HG03442 (cell line): ENCODE measurements at regions not wholly inside any gene's neighbourhood (a gene's known extent, or its start where the extent isn't known, plus 50 kb on each side); places are given as distances from the start of the nearest gene placed in this dataset.

Experiments used
- ATAC-seq: cut with Tn5 transposase; IDR thresholded peaks from one replicate; pipeline ENCODE4 v1.9.1; 2021; ENCODE audit warnings: mild to moderate bottlenecking, moderate library complexity; ENCODE audit not compliant: unreplicated experiment

DNA sequence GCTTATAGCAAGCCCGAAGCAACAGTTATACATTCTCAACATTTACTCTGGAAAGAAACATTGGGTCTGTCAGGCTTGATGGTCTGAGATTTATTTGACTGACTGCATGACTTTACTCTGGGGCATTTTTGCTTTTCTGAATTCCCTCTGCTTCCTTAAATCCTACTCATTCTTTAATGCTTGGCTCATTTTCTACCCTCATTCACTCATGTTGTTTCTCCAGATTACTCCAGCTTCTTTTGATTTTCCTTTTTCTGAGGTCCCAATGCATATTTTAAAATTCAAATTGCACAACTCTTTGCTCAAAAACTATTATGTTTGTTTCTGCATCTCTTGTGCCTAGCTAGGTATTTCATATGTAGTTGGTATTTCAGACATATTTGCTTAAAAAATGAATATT, 2002.9 kb upstream of the NUDT12 start:
- ATAC-seq = no peak

DNA sequence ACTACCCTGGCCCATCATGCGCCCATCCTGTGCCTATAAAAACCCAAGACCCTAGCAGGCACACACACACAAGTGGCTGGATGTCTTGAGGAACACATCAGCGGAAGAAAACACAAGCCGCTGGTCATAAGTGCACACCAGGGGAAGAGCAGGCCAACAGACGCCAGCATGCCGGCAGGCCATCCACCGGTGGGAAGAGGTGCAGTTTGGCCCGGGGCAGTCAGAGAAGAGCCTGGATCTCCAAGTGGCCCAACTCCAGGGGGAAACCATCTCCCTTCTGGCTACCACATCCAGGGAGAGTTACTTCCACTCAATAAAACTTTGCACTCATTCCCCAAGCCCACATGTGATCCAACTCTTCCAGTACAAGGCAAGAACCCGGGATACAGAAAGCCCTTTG, 2001.3 kb upstream of the NUDT12 start:
- no peak for ATAC-seq

DNA sequence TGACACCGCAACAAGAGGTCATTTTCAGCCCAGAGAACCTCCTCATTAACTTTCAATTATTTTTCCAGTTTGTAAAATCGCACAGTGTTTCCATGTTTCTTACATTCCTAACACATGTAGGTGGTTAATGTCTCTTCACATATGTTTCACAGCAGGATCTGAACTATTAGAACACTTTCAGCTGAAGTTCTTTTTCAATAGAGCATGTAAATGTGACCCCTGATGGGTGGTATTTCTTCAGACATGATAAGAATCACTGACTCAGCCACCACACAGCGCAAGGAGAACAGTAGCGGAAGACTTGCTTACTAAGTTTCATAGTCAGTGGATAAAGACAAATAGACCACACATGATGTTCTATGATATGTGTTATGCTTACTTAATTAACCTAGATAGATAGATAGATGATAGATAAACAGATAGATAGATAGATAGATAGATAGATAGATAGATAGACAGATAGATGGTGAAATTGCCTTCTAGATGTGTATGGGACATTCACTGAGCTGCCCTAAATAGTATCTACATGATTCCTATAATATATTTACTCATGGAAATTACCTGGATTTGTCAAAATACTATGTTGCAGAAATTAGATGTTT, 1992.1 kb upstream of the NUDT12 start:
- no peak for ATAC-seq

DNA sequence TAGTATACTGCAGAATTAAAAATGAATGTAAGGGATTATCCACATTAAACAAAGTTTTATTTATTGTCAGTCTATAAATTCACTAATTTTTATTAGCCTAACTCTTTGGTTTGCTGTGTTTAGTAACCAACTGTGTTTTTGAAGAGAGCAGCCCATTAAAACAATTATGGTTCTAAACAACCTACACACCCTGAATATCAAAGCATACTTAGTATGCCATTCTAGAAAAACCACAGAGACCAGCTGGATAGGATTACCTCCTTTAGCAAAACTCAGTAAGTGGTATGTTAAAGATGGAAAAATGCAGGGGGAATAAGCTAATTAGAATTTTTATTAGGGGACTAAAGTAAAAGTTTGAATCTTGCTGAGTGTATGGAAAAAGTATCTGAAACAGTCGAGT, 1981.7 kb upstream of the NUDT12 start:
- ATAC-seq = no peak

DNA sequence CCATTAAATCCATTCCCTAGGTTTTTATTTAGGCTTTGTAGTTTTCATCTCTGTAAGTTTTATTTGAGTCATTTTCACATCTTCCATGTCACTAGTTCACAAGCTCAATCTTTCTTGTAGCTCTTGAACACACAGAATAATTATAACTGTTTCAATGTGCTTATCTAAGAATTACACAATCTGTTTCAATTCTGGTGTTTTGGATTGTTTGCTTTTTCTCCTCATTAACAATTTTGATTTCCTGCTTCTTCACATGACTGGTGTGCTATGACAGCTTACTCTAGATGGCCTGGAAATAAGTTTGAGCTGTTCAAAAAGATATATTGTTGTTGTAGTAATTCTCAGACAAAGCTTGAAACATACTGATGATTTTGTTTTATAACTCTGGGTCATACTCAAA, 1974.1 kb upstream of the NUDT12 start:
- ATAC-seq = no peak

DNA sequence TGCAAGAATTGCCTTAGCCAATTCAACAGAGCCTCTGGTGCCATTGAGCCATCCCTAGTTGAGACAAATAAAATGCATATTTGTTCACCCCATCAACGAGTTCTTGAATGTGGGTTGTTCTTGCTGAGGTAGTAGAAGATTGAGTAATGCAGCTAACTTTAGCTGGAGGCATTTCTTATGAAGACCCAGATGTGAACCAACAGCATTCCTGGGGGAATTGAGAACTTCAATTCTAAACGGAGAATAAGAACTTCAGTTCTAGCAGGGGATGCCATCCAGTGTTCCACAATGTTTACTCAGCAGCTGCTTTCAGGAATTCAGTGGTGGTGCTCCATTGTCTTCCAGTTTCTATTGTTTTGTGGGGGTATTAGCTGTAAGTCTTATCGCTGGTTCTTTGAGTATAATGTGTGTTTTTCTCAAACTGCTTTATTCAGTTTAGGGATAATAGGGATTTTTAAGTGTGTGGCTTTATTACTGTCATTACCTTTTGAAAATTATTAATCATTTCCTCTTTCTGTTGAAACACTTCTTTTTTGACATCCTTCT, 1968.2 kb upstream of the NUDT12 start:
- no peak for ATAC-seq

DNA sequence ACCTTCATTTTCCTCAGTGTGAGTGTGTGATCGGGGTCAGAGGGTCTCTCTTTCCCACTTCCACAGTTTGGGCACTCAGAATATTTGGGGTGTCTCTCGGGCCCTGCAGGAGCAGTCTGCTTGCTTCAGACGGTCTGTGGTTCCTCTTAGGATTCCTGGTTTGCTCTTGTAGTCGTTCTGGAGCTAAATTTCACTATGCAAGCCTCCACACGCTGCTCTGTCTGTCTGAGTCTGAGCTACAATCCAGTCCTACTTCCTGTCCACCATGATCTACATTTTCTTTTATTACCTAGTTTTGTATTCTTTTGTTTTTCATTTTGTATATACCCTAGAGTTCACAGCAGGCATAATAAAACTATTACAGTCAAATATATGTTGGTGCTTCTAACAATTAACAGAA, 1967.3 kb upstream of the NUDT12 start:
- ATAC-seq = no peak

DNA sequence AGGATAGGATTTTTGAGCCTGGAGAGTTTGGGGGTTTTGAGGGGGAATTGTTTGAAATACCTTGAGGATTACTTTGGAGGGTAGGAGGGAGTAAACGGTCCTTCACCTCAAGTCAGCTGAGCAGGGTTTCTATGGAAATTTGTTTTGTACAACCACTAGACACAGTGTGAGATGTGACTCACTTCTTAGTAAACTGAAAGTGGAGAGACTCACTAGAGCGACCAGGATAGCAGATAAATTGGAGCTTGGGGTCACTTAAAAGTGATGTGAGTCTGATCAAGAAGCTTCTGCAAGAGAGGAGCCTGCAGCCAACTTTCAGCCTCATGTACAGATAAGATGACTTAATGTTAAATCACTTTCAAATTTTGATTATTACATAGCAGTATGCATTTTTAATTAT, 1945.9 kb upstream of the NUDT12 start:
- ATAC-seq = no peak

DNA sequence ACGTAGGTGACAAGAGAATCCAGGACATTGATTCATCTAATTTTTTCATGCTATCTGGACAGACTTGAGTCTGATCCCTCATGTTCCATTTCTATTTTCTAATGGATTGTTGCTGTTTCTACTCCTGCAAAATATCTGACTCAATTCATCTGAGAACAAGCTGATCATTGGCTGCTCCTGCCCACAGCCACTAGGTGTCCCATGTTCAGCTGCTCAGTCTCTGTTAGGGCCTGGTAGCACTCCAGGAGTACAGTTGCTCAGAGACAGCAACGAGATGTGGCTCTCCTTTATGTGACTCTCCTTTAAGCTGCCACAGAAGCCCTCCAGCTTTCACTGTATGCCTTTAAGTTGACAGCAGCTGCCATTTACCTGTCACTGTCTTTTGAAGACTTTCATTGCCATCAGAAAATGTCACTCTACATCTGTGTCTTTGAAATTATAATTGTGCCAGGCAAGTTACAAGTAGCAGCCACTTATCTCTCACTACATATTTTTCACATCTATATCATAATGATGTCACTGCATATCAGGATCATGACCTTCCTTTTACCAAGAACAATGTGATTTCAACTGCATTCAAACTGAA, 1944.2 kb upstream of the NUDT12 start:
- ATAC-seq = no peak

DNA sequence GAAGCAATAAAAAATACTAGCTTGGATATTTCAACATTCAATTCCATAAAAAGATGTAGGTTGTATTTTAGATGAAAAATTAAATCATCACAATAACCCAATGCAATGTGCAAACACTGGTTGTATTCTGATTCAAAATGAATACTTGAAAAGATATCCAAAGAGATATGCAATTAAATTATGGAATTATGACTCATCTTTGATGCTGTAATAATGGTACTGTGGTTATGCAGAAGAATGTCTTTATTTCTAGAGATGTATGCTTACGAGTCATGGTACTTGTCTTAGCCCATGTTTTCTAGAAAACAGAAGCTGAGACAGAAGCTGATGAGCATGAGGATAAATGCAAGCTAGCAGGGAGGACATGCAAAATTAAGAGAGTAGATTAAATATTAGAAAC, 1941.4 kb upstream of the NUDT12 start:
- no peak for ATAC-seq

DNA sequence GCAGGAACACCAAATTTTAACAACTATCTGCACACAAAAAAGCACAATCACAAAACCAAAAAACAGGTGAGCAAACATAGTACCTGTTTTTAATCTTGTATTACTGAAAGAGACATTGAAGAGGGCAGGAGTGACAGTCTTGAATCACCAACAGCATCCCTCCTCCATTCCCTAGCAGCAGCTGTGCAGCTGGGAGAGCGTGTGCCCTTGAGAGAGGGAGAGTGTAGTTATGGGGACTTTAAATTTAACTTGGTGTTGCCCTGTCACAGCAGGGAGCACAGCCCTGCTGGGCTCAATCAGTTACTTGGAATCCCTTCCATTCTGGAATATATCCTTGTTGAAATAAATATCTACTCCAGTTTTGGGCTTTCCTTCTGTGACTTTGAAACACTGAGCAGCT, 1938.7 kb upstream of the NUDT12 start:
- ATAC-seq = no peak

DNA sequence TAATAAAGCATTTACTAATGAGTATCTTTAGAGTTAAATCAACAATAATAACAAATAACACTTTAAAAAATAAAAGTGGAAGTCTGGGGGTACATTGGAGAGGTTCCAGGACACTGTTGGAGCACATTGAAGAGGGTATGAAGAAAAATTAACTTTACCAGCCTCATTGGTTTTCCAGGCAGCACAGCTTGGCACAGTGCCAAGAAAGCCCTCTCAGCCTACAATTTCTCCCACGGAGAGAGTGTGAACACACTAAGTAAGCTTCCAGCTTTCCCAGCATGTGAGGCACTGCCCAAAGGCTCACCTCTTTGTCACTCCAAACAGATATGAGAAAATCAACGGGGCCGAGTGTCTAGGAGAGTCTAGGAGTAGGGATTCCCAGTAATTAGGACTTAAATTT, 1912.8 kb upstream of the NUDT12 start:
- no peak for ATAC-seq

DNA sequence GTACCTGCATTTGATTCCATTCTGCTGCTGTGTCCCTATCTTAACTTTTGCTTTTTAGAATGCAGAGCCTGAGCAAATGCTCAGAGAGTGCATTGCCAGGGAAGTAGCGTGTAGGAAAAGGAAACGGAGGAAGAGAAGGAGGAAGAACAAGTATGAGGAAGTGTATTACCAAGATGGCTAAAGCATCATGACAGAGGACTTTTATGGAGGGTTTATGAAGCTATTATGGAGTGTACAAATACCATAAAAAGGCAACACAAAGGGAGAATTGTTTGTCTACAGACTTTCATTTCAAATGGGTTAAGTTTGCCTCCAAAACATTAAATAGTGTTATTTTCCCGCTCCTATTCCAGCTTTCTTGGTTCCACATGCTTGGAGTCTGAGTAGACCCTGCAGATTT, 1899.8 kb upstream of the NUDT12 start:
- no peak for ATAC-seq

DNA sequence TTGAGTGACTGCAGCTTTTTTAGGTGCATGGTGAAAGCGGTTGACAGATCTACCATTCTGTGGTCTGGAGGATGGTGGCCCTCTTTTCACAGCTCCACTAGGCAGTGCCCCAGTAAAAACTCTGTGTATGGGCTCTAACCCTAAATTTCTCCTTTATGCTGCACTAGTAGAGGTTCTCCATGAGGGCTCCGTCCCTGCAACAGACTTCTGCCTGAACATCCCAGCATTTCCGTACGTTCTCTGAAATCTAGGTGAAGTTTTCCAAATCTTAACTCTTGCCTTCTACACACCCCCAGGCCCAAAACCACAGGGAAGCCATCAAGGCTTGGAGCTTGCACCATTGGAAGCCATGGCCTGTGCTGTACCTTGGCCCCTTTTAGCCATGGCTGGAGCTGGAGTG, 1898.1 kb upstream of the NUDT12 start:
- no peak for ATAC-seq

DNA sequence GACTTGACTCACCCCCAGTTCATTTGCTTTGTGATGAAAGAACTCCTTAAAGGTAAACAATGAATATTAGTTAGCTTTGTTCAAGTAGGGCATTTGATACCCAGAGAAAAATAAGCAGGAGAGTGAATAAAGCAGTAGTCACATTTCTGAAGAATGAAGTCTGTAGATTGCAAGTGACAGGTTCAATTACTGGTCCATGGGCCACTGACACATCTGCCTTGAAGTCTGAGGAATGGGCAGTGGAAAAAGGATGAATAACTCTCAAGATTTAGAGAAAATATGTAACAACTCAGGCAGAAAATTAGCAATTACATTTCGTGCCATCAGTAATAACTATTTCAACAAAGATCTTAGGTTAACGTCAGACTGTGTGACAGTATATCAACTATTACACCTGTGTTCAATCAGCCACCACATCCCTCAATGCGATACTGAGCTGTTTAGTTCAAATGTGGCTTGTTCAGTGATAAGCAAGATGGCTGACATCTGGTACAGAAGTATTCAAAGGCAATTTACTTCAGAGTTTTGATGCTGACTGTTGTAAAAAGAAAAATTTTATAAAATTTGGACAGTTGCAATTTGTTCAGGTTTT, 1890.7 kb upstream of the NUDT12 start:
- no peak for ATAC-seq

DNA sequence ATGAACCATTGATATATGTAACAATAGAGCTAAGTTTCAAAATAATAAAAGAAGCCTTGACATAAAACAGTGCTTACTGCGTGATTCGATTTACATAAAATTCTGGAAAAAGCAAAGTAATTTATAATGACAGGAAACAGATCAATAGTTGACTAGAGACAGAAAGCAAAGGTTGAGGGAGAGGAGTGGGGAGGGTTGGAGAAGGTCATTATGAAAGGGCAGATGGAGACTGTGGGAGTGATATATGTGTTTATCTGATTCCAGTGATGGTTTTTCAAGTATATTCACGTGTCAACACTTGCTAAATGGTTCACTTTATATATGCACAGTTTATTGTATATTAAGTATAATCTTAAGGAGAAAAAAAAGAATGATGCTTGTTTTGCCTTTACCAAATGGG, 1885.7 kb upstream of the NUDT12 start:
- ATAC-seq = no peak

DNA sequence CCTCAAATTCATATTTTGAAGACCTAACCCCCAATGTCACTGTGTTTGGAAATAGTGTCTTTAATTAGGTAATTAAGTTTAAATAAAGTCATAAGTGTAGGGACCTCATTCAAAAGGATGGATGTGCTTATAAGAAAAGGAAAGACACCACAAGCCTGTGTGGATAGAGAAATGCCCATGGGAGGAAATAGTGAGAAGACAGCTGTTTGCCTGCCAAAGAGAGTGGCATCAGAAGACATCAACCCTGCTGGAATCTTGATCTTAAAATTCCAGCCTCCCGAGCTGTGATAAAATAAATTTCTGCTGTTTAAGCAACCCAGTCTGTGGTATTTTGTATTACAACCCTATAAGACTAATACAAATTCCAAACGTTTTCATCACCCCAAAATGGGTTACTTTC, 1867.9 kb upstream of the NUDT12 start:
- ATAC-seq = no peak

DNA sequence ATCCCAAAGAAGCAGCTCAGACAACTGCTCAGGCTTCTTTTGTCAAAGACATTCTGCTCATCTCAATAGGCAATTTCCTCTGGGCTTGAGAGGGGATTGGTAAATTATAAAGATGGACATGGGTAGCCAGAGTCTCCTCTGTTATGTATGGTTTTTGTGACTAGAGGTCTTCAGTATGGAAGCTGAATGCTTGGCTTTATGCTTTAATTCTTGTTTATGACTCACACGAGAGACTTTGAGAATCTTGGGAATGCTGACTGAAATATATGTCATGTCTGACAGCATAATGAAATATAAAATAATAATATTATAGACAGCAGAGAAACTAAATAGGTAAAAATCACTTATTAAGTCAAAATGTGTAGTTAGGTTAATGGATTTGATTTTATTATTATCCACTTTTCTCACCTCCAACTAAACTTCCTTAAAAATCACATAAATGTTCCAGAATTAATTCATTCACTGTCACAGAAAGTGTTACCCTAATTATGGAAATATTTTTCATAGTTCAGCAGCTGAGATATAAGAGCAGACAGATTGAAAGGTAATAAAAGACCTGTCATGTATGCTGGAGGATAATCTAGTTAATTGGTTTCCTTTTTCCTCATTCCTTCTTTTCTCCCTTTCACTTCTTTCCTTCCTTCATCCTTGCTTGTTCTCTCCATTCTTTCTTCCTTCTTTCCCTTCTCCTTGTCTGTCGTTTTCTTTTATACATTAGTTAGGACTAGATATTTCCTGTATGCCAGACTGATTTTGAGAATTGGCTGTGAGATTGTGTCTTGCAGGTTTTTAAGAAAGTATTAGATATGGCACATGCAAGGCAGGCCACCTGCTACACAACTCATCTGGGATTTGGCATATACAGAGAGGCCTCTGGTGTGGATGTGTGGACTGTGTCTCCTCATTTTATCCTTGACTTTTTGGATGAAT, 1866.1 kb upstream of the NUDT12 start:
- ATAC-seq = no peak

DNA sequence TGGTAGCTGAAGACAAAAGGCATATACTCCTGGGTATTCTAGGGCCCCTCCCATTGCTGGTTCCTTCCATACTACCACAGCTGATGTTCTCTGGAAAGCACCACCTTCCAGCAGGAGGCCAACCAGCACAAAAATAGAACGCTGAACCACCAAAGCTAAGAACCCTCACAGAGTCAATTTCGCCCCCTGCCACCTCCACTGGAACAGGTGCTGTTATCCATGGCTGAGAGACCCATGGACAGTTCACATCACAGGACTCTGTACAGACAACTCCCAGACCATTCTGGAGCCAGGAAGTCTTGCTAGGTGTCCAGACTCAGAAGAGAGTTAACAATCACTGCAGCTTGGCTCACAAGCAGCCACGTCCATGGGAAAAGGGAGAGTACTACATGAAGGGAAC, 1851.5 kb upstream of the NUDT12 start:
- no peak for ATAC-seq

DNA sequence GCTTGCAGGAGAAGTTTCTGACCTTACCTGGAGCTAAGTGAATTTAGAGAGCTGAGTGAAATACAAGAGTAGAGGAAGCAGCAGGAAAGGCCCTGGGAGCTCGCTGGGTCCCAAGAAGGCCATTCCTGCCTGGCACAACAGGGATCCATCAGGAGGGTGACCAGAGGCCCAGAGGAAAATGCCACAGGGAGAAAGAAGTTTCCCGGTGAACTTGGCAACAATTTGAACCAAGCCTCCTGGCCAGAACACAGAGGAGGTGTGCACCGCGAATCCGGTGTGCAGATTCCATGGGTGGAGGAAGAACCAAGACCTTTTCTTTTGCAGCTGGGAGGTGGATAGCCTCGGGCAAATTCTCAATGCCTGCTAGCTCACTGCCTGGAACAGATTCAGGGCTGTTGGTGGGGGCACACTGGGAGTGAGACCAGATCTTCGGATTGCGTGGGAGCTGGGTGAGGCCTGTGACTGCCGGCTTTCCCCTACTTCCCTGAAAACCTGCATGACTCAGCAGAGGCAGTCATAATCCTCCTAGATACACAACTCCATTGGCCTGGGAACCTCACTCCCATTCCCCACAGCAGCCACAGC, 1850.9 kb upstream of the NUDT12 start:
- no peak for ATAC-seq

DNA sequence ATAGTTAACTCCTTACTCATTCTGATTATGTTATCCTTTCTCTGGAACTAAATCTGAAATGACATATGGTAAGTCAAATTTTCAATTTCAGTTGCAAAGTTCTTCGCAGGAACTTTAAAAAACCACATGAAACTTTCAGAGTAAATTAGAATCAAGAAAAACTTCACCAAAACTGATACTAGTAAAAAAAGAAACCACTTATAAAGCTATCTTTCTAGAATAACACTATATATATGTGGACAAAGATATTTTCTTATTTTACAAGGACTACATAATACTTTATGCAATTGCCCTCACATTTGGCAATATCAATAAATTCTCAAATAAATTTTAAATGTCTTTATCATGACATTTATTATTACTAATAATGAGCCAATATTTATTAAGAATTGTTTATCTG, 1847.1 kb upstream of the NUDT12 start:
- ATAC-seq = no peak
